Left renal pelvis (tissue), 4 donors: ENCODE measurements at regions not wholly inside any gene's neighbourhood (a gene's known extent, or its start where the extent isn't known, plus 50 kb on each side); places are given as distances from the start of the nearest gene placed in this dataset.
"Not testable (repeated sequence)": the region's sequence is repeated elsewhere in the genome, so short reads cannot be mapped to it uniquely, and the experiment has no call there.

ENCODE experiments used
- DNase-seq, 4 donors: peaks; one replicate each; pipeline ENCODE4 v3.0.0-alpha.2; 2013; ENCODE audit warnings: low read depth in 4 of 4, low spot score in 3 of 4

- no peak for DNase-seq
These were observed 156.7 kb downstream of the HINT1 start for GRCh38 chr5:131008329-131008728.

DNA sequence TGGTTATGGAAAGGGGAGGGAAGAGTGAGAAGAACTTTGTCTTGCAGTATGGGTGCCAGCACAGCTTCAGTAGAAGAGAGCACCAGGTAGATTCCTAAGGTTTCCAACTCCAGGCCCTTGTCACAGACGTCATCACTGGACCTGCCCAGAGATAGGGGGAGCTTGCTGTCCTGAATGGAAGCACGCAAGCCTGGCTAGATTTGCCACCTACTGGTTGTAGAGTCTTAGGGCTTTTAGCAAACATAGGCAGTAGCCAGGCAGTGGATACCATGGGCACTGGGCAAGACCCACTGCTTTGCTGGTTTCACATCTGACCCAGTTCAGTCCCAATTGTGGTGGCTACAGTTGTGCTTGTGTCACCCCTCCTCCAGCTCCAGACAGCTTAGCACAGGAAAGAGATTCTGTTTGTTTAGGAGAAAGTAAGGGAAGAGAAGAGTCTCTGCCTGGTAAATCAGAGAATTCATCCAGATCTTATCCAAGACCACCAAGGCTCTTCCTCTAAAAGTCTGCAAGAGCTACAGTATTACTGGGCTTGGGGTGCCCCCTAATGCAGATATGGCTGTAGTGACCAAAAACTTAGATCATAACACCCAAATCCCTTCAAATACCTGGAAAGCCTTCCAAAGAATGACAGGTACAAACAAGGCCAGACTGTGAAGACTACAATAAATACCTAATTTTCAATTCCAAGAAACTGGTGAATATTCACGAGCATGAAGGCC, 158.9 kb downstream of the HINT1 start:
- DNase-seq: no peak

DNA sequence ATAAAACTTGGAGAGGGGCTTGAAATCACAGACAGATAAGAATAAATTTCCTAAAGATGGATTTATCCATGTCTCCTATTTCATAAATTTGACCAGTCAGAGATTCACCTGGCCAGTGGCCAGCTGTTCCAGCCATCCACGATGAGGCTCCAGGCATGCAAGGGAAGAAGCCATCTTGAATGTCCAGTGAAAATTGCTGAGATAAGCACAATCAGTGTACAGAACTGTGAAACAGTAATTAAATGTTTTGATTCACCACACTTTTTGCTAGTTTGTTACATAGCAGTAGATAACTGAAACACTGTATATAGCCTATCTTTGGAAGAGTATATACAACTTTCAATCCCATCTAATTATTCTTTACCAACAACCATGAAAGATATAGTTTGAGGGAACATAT, 163.5 kb downstream of the HINT1 start:
- DNase-seq: no peak

DNA sequence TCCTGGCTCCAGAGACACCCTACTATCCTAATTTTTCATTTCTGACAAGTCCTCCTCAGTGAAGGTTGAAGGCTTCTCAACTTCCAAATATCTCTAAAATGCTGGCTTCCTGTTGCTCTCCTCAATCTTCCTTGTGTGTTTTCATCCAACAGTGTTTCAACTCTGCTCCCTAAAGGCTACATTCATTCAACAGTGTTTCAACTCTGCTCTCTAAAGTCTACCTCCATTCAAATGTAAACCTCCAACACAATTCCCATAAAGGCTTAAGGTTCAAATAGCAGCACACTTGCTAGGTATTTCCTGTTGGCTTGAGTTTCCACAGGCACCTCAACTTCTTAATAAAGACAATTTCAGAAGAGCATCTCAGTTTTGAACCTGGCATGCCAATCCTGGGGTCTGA, 164.8 kb downstream of the HINT1 start:
- no peak for DNase-seq

- not testable (repeated sequence) for DNase-seq
These were observed 168.3 kb downstream of the HINT1 start for GRCh38 chr5:130996720-130997119.

DNA sequence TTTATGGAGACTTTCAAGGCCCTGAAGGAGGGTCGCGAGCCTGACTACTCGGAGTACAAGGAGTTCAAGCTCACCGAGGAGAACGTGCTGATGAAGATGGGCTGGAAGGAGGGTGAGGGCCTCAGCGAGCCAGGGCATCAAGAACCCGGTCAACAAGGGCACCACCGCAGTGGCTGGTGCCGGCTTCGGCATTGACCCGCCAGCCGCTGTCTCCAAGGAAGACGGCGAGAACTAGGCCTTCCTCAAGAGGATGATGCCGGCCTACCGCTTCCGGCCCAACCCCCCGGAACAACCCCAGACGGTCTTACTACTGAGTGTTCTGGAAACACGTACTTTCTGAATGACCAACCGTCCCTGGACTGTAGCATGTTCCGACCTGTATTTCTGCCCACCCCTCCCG, 169.2 kb downstream of the HINT1 start:
- DNase-seq: no peak

- DNase-seq: no peak
These were observed 169.9 kb downstream of the HINT1 start for GRCh38 chr5:130995254-130995515.

- no peak for DNase-seq
These were observed 170.4 kb downstream of the HINT1 start for GRCh38 chr5:130994496-130995253.

- no peak for DNase-seq
These were observed 172.4 kb downstream of the HINT1 start for GRCh38 chr5:130992621-130993020.

- DNase-seq: no peak
These were observed 173.0 kb downstream of the HINT1 start for GRCh38 chr5:130992095-130992494.

DNA sequence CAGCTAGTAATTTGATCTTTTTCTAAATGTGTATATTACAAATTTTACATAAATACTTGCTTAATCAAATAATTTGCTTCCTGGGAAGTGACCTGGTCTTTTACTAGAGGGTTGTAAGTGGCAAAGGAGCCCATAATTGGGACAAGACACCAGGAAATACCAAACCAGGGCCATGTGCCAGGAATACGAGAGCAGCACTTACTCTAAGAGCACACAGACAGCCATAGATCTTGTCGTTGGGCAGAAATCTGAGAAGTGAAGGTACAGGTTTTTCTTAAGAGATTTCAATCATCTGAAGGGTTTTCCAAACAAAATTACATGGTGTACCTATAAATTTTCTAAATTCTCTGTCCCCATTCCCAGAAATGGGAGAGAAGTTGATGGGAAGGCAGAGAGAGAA, 179.3 kb downstream of the HINT1 start:
- peak in 1 of 4 donors; percentile 3 for DNase-seq

DNA sequence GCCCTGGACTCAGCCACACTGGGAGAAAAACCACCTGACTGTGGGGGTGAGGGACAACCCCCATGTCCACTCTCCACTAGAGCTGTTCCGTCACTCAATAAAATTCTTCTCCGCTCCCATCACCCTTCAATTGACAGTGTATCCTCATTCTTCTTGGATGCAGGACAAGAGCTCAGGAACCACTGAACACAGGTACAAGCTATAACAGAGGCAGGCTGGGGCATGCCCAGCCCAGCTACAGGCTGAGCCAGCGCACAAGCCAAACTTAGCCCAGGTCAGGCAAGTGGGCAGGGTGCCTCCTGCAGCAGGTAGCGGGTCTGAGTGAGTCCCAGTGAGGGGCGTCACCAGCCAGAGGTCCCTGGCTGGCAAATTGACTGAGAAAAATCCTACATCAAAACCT, 183.4 kb downstream of the HINT1 start:
- DNase-seq: no peak

DNA sequence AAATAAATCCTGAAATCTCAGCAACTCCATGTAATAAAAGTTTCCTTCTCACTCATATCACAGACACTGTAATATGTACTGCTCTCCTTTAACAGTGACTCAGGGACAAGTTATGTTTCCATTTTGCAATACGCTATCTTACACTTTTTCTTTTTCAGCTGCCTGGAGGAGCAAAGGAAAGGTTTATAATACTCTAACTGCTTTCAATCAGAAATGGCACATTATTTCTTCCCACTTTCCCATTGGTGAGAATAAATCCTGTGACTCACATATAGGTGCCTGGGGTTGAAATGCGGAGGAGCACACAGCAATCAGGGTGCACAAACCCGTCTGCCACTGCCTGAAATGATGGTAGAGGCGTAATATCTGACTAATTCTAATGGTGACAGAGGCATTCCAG, 186.6 kb downstream of the HINT1 start:
- no peak for DNase-seq

DNA sequence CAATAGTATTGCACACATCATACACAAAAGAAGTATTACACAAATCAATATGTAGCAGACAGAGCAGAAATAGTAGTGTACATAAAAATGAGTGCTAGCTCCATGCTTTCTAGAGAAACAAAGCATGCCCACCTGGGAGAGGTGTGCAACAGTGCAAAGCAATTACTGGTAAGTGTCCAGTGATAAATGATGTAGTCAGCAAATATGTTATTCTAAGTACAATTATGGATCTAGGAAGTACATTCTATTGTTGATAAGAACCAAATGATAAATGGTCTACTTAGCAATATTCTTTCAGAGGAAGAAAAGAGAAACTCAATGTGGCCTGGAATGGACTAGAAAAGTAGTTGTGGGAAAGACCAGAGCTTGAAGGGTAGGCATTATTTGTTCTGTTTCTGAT, 188.6 kb downstream of the HINT1 start:
- DNase-seq: no peak

DNA sequence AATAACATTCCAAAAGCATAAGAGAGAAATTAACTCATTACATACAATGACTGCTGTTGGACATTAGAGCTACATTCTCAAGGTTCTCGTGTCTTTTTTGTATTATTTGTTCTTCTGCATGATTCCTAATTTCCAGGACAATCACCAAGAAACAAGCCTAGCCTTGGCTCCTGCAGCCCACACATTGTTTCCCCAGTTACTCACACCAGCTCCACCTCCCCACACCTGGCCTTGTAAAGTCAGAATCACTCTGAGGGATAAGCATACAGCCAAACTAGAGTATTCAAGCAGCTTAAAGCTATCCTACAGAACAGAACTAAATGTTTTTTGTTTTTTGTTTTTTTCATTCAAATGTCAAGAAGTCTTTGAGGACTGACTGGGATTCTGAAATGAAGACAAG, 189.2 kb downstream of the HINT1 start:
- DNase-seq: no peak

GRCh38 chr5:130975299-130975698, 189.8 kb downstream of the HINT1 start:
- no peak for DNase-seq

DNA sequence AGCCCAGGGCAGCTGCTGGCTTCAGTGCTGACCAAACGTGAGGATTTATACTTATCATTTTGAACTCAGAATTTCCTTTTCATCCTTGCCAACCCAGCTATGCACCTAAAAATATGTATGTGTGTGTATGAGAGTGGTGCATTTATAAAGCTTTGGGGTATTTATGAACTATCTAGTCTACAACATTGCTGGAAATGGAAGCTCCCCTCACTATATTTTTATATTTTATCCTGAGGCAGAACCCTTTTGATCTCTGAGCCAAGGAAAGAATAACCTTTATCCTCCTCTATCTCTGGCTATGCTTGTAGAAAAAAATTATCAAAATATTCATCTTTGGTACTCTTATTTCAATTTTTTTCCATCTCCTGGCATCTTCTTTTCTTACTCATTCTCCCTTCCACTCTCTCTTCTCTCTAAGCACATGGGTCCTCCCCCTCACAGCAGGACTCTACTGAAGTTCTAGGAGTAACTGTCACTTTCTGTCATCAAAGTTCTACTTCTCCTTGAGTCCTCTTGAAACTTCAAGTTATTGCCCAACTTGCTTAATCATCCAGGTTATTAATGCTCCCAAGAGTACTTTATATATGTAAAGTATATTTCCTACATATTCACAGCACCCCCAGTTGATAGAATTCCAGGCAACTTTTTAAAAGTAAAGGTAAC, 190.9 kb downstream of the HINT1 start:
- no peak for DNase-seq

- DNase-seq: no peak
These were observed 198.0 kb downstream of the HINT1 start for GRCh38 chr5:130966990-130967525.

GRCh38 chr5:130965920-130966319, 199.1 kb downstream of the HINT1 start:
- DNase-seq: no peak

DNA sequence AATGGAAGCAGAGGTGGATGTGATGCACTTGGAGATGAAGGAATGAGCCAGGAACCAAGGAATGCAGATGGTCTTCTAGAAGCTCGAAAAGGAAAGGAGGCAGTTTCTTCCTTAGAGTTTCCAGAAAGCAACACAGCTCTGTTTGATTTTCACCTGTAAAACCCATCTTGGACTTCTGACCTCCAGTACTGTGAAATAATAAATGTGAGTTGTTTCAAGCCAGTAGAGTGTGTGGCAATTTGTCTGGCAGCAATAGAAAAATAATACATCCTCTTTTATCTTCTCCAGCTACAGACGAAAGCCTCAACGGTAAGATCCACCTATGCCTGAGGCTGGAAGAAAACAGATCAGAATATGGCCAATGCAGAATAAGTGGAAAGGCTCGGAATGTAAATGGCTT, 199.7 kb downstream of the HINT1 start:
- no peak for DNase-seq

DNA sequence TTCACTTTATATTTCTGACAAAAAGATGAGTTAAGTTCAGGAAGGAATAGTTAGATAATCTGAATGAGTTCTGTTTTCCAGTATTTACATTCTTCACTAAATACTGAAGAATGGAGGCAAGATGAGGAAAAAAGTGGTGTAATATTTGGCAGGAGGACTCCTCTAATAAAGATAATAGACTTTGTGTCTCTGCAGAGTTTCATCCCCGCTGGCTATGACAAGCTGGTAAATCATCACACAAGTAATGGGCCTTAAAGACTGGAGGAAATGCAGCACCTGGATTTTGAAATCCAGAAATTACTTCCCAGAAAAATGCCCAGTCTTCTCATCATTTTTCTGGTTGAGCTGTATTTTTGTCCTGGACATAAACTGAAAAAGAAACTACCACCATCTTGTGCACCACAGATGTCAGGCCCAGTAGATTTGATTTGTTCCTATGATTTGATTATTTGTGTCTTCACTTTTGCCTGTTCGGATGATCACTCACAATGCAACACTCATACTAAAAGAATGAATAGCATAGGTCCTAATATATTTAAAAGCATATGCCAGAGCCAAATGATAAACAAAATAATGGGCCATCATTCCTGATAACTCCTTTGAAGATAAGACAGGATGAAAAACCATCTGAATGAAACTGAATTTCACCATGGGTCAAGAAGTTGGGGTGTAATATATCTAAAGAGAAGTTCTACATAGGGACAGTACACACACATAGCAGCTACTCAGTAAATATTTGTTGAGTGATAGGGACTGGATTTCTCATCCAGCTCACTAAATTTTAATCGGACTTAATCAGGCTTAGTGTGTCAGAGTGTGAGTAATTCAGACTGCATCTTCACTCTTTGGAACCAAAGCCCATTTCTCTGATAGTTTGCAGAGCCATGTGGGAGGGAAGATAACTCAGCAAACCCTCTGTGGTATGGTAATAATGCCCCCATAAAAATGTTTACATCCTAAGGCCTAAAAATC, 200.5 kb downstream of the HINT1 start:
- no peak for DNase-seq
